GM12801 (cell line): ENCODE measurements at regions not wholly inside any gene's neighbourhood (a gene's known extent, or its start where the extent isn't known, plus 50 kb on each side); places are given as distances from the start of the nearest gene placed in this dataset.

ENCODE experiments used
- CTCF ChIP-seq: IDR thresholded peaks from one replicate; pipeline ENCODE4 v1.5.1; 2011; ENCODE audit warnings: control low read depth; ENCODE audit not compliant: insufficient read length; ENCODE audit errors: extremely low read depth

GRCh38 chr1:55703726-55704363 is 488.7 kb upstream of the USP24 start:
- TF ChIP-seq CTCF, result no peak

- peak; percentile 61 for TF ChIP-seq CTCF
Measured at GRCh38 chr1:55702064-55702463, 486.9 kb upstream of the USP24 start.

- TF ChIP-seq CTCF, result no peak
Measured at GRCh38 chr1:55700359-55701130, 485.4 kb upstream of the USP24 start.

- no peak for TF ChIP-seq CTCF
Measured at GRCh38 chr1:55699228-55699627, 484.1 kb upstream of the USP24 start.

GRCh38 chr1:55697997-55698535 is 482.9 kb upstream of the USP24 start:
- TF ChIP-seq CTCF, result no peak

GRCh38 chr1:55696891-55697290 is 481.7 kb upstream of the USP24 start:
- TF ChIP-seq CTCF, result no peak

GRCh38 chr1:55696181-55696754 is 481.1 kb upstream of the USP24 start:
- no peak for TF ChIP-seq CTCF
